Transverse colon (tissue), 4 donors: ENCODE measurements at regions not wholly inside any gene's neighbourhood (a gene's known extent, or its start where the extent isn't known, plus 50 kb on each side); places are given as distances from the start of the nearest gene placed in this dataset.
"Not testable (repeated sequence)": the region's sequence is repeated elsewhere in the genome, so short reads cannot be mapped to it uniquely, and the experiment has no call there.

Experiments
- CTCF ChIP-seq, 5 experiments: fragments of 200-600 bp in 3 of 5; fragments of 450-650 bp in 2 of 5; sonication (generic) in 3 of 5; IDR thresholded peaks; 1 replicate in 2 of 5; 2 replicates in 3 of 5; pipeline ENCODE4 v1.5.1; 2016 to 2017; ENCODE audit warnings: antibody characterized with exemption in 5 of 5, inconsistent platforms in 3 of 5, mild to moderate bottlenecking in 2 of 5, moderate library complexity in 1 of 5
- POLR2A ChIP-seq: fragments of 450-650 bp; IDR thresholded peaks from one replicate; pipeline ENCODE4 v1.6.1; 2016; ENCODE audit warnings: antibody characterized with exemption, mild to moderate bottlenecking, moderate library complexity
- POLR2AphosphoS5 ChIP-seq, 3 donors: sonication (generic); formaldehyde crosslinking; IDR thresholded peaks; one replicate each; pipeline ENCODE4 v1.6.1; 2016; ENCODE audit warnings: antibody characterized with exemption in 3 of 3

GRCh38 chr4:179726491-179726890 lies 2284.3 kb upstream of the AGA start:
- TF ChIP-seq POLR2A; CTCF (IDR thresholded peaks at IDR 0.05); POLR2AphosphoS5 (IDR thresholded peaks at IDR 0.05): not testable (repeated sequence)
